ENCODE measurements at regions not wholly inside any gene's neighbourhood (a gene's known extent, or its start where the extent isn't known, plus 50 kb on each side); places are given as distances from the start of the nearest gene placed in this dataset.

GRCh38 chr16:48013491-48013901 is 142.3 kb downstream of the ABCC12 start:
- TF ChIP-seq CTCF (optimal IDR thresholded peaks at IDR 0.05 in 1 of 3, IDR thresholded peaks at IDR 0.05 in 1 of 3, conservative IDR thresholded peaks at IDR 0.05 in 1 of 3; ENCODE audit: extremely low read depth in 1 of 3, insufficient read depth in 2 of 3, low read length in 3 of 3) (no peak), EZH2 (IDR thresholded peaks at IDR 0.05; ENCODE audit: low read length) (no peak)
